Prostate gland (tissue), 2 donors: ENCODE measurements at regions not wholly inside any gene's neighbourhood (a gene's known extent, or its start where the extent isn't known, plus 50 kb on each side); places are given as distances from the start of the nearest gene placed in this dataset.

ENCODE experiments used
- DNase-seq: peaks from one replicate; pipeline ENCODE4 v3.0.0-alpha.2; 2019; ENCODE audit warnings: low spot score
- H3K27ac ChIP-seq, 2 donors: fragments of 200-600 bp; sonication (generic); 2 replicates each; pipeline ENCODE4 v1.5.1; 2017 to 2019
- H3K27me3 ChIP-seq: fragments of 200-600 bp; sonication (generic); replicated peaks from 2 replicates; pipeline ENCODE4 v1.5.1; 2019; ENCODE audit not compliant: insufficient read depth
- H3K36me3 ChIP-seq, 2 donors: fragments of 200-600 bp; sonication (generic); 1 replicate in 1 of 2; 2 replicates in 1 of 2; pipeline versions ENCODE4 v1.5.1 to v1.8.1; 2017 to 2019
- H3K4me1 ChIP-seq: fragments of 200-600 bp; sonication (generic); replicated peaks from 2 replicates; pipeline ENCODE4 v1.5.1; 2019
- H3K4me3 ChIP-seq, 2 donors: fragments of 200-600 bp; sonication (generic); 2 replicates each; pipeline ENCODE4 v1.5.1; 2017 to 2019
- H3K9me3 ChIP-seq: fragments of 200-600 bp; sonication (generic); 2 replicates; pipeline ENCODE4 v1.5.1; 2017
- POLR2A ChIP-seq: fragments of 450-650 bp; IDR thresholded peaks from one replicate; pipeline ENCODE4 v1.6.1; 2016; ENCODE audit warnings: antibody characterized with exemption, mild to moderate bottlenecking
- POLR2AphosphoS5 ChIP-seq: sonication (generic); formaldehyde crosslinking; IDR thresholded peaks from one replicate; pipeline ENCODE4 v1.6.1; 2017; ENCODE audit warnings: antibody characterized with exemption
- WGBS: methylation state at CpG from one replicate; pipeline ENCODE4 v1.1.5; 2018; 5-methylcytosine and 5-hydroxymethylcytosine counted together
- intact Hi-C: fragments of 100-400 bp; cut with DNase I; formaldehyde crosslinking; loops from one replicate; pipeline ENCODE4 v1.14.2; 2022
- TF ChIP-seq, protein P1 (sequence below), 4 experiments: fragments of 200-600 bp in 2 of 4; fragments of 450-650 bp in 2 of 4; sonication (generic) in 2 of 4; IDR thresholded peaks; 1 replicate in 3 of 4; 2 replicates in 1 of 4; pipeline ENCODE4 v1.5.1; 2016 to 2019; ENCODE audit warnings: antibody characterized with exemption in 4 of 4, mild to moderate bottlenecking in 2 of 4, moderate library complexity in 2 of 4

DNA sequence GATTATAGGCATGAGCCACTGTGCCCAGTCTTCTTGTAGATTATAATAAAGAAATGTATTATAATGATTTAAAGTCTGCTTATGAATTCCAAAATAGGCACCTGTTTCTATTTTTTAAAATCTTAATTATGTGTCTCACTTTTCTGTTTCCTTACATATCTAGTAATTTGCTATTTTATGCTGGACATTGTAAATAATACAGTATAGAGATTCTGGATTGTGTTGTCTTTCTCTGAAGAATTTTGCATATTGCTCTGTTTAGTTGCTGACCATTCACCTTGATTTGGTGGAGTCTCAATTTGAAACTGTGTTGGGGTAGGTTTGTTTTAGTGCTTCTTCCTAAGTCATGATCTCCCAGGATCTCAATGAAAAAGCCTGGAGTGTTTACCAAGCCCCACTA is 102.8 kb downstream of the C9orf50 start:
- no peaks in the 10 kb centered on the region for H3K27me3 ChIP-seq
- H3K4me3 ChIP-seq = no peak overlapping the region
- H3K27ac ChIP-seq = no peak overlapping the region
- H3K9me3 ChIP-seq = no peaks in the 10 kb centered on the region
- intact Hi-C loops = no loop called here
- DNase-seq = no peak
- no peaks in the 10 kb centered on the region for H3K4me1 ChIP-seq
- TF ChIP-seq, protein P1, sequence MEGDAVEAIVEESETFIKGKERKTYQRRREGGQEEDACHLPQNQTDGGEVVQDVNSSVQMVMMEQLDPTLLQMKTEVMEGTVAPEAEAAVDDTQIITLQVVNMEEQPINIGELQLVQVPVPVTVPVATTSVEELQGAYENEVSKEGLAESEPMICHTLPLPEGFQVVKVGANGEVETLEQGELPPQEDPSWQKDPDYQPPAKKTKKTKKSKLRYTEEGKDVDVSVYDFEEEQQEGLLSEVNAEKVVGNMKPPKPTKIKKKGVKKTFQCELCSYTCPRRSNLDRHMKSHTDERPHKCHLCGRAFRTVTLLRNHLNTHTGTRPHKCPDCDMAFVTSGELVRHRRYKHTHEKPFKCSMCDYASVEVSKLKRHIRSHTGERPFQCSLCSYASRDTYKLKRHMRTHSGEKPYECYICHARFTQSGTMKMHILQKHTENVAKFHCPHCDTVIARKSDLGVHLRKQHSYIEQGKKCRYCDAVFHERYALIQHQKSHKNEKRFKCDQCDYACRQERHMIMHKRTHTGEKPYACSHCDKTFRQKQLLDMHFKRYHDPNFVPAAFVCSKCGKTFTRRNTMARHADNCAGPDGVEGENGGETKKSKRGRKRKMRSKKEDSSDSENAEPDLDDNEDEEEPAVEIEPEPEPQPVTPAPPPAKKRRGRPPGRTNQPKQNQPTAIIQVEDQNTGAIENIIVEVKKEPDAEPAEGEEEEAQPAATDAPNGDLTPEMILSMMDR (IDR thresholded peaks at IDR 0.05) = no peak
- no peak for TF ChIP-seq POLR2AphosphoS5
- TF ChIP-seq POLR2A = no peak
- H3K36me3 ChIP-seq = no peaks in the 10 kb centered on the region

DNA sequence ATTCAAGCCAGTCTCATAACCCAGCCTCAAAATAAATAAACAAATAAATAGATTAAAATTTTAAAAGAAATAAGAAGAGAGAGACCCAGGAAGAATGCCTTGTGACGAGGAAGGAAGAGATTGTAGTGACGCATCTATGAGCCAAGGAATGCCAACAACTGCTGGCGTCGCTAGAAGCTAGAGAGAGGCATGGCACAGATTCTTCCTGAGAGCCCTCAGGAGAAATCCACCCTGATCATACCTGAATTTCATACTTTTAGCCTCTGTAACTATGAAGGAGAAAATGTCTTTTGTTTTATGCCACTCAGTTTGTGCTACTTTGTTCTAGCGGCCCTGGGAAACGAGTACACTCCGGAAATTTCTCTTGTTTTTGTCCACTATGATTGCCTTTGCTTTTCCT is 103.9 kb downstream of the C9orf50 start:
- no peaks in the 10 kb centered on the region for H3K36me3 ChIP-seq
- no peak overlapping the region for H3K4me3 ChIP-seq
- no peaks in the 10 kb centered on the region for H3K27me3 ChIP-seq
- intact Hi-C loops = no loop called here
- H3K9me3 ChIP-seq = no peaks in the 10 kb centered on the region
- TF ChIP-seq POLR2AphosphoS5 (no peak), POLR2A (no peak)
- 81% methylated on average over 7 of the region's 7 CpGs for WGBS
- DNase-seq = no peak
- H3K4me1 ChIP-seq = no peaks in the 10 kb centered on the region
- H3K27ac ChIP-seq = no peak overlapping the region

DNA sequence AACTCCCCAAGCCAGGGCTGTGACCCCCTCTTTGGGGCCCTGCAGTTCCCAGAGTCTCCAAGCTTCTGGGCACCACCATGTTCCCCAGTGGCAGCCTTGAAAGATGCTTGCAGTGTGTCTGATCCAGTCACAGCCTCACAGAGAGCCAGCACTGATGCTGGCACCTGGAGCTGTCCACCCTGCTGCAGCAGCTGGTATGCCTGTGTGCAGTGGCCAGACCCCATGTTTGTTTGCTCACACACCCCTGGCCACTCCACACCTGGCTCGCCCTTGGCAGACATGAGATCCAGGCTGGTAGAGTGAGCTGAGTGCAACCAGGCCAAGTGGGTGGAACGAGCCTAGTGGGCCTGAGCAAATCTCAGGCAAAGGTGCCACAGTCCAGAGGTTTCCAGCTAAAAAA is 106.0 kb downstream of the C9orf50 start:
- intact Hi-C loops = no loop called here
- no peaks in the 10 kb centered on the region for H3K4me1 ChIP-seq
- WGBS = 86% methylated on average over 2 of the region's 2 CpGs
- TF ChIP-seq, protein P1 (IDR thresholded peaks at IDR 0.05) = no peak
- TF ChIP-seq POLR2AphosphoS5 (no peak), POLR2A (no peak)
- no peaks in the 10 kb centered on the region for H3K27me3 ChIP-seq
- no peak for DNase-seq
- no peak overlapping the region for H3K27ac ChIP-seq
- no peaks in the 10 kb centered on the region for H3K9me3 ChIP-seq
- H3K4me3 ChIP-seq = no peak overlapping the region
- H3K36me3 ChIP-seq = no peaks in the 10 kb centered on the region

DNA sequence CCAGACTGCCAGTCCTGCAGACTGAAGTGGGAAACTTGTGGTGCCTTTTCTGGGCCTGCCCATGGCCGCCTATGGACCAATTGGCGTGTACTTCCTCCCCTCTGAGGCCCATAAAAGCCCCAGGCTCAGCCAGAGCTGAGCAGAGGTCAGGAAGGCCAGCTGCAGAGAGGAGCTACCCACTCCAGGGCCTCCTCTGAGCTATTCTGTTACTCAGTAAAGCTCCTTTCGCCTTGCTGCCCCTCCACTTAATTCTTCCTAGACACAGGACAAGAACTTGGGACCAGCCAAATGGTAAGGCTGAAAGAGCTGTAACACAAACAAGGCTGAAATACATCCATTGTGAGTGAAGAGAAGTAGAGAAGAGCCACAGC is 106.4 kb downstream of the C9orf50 start:
- H3K4me1 ChIP-seq = no peaks in the 10 kb centered on the region
- no peak overlapping the region for H3K27ac ChIP-seq
- intact Hi-C loops = no loop called here
- TF ChIP-seq POLR2A (no peak), POLR2AphosphoS5 (no peak)
- TF ChIP-seq, protein P1 (IDR thresholded peaks at IDR 0.05) = no peak
- DNase-seq = no peak
- 86% methylated on average over 3 of the region's 3 CpGs for WGBS
- H3K36me3 ChIP-seq = no peaks in the 10 kb centered on the region
- H3K27me3 ChIP-seq = no peaks in the 10 kb centered on the region
- H3K9me3 ChIP-seq = no peaks in the 10 kb centered on the region
- H3K4me3 ChIP-seq = no peak overlapping the region

DNA sequence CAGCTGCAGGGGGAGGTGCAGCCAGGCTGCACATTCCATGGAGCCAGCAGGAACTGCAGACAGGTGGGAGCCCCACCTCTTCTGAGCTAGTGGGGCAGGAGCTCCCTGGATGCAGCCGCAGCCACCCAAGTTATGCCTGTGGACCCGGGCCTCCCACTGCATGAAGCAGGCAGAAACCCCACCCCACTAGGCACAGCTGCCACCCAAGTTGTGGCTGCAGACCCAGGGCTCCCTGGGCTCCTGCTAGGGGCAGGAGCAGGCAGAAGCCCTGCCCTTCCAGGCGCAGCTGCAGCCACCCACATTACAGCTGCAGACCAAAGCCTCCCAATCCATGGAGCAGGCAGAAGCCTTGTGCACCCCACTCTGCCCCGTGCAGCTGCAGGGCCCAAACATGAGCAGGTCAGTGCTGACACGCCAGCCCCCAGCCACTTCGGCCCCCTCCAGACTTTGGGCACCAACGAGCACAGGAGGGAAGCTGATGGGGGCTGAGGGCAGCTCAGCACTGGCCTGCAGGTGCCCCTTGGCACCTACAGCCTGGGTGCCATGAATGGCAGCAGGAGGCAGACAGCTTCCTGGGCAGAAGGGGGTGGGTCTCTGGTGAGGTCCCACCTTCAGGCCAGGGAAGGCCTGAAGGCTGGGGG is 106.9 kb downstream of the C9orf50 start:
- WGBS = 97% methylated on average over 7 of the region's 7 CpGs
- Histone ChIP-seq H3K27me3 (no peaks in the 10 kb centered on the region), H3K36me3 (no peaks in the 10 kb centered on the region), H3K27ac (no peak overlapping the region), H3K4me1 (no peaks in the 10 kb centered on the region), H3K9me3 (no peaks in the 10 kb centered on the region), H3K4me3 (no peak overlapping the region)
- intact Hi-C loops = no loop called here
- TF ChIP-seq, protein P1 (IDR thresholded peaks at IDR 0.05) = no peak
- TF ChIP-seq POLR2AphosphoS5 (no peak), POLR2A (no peak)
- DNase-seq = no peak
